CD1c-positive myeloid dendritic cell (primary cell): ENCODE measurements at regions not wholly inside any gene's neighbourhood (a gene's known extent, or its start where the extent isn't known, plus 50 kb on each side); places are given as distances from the start of the nearest gene placed in this dataset.

Experiments
- DNase-seq: peaks from one replicate; pipeline ENCODE4 v3.0.0-alpha.2; 2016; ENCODE audit errors: extremely low spot score

DNA sequence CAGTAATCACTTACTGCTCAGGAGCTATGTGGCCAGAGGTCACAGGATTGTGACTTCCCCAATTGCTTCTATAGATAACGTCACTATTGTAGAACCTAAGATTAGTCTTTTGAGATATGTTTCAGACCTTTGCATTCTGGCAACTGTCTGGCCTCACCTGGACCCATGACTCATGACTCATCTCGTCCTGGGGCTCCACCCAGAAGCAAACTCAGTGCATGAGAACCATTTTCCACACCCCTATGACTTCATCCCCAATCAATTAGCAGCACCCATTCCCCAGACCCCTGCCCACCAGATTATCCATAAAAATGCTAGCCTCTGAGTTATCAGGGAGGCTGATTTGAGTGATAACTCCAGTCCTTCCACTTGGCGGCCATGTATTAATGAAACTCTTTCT, 186.9 kb downstream of the EMP1 start:
- DNase-seq = no peak

DNA sequence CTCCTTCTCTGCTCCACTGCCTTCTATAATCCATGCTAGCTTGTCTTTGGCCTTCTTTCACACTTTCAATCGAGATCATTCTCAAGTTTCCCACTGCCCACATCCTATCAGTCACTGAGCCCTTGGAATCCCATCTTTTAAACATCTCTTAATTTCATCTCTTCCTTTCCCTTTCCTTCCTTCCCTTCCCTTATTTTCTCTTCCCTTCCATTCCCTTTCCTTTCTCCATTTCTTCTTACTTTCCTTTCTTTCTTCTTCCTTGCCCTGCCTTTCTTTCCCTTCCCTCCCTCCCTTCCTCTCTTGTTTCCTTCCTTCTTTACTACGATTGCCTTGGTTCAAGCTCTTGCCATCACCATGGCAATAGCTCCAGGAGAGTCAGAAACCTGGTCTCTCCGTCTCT, 183.8 kb downstream of the EMP1 start:
- no peak for DNase-seq

DNA sequence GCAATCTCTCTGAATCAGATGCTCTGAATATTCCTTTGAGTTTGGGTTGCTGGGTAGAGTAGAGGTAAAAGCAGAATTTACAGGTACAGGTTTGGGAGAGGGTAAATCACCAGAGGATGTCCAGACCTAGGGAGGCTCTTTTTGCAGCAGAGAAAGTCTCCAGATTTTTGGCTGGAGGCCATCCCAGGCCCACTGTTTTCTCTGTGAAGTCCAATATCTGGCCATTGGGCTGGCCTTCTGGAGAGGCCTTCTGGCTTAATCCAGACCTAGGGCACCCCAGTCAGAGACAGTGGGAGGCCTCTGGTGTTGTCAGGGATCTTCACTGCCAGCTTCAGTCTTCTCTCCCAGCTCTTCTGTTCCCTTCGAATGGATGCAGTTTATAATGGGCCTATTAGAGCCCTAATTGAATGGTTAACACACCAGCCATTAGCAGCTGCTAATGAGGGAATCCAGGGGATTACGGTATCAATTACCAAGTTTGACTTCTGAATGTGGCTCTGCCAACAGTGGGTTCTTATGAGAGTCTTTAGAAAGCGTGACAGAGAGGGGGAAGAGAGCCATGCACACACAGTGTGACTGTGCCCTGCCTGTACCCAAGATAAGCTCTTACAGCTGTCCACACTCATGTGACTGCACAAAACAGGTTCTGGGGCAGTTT, 183.1 kb downstream of the EMP1 start:
- no peak for DNase-seq

DNA sequence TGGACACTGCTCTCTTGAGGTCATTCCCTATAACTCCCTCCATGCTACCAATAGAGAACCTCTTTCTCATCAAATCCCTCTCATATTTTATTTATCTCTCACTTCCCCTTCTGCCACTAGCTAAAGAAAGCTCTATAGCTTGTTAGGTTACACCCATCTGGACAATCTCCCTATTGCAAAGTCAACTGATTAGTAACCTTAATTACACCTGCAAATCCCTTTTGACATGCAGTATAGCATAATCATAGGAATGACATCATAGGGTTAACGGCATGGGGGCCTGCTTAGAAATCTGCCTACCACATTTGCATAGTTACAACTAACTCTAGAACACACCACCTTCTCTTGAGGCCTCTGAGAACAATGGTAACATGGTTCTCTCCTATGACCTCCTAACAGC, 181.2 kb downstream of the EMP1 start:
- no peak for DNase-seq

DNA sequence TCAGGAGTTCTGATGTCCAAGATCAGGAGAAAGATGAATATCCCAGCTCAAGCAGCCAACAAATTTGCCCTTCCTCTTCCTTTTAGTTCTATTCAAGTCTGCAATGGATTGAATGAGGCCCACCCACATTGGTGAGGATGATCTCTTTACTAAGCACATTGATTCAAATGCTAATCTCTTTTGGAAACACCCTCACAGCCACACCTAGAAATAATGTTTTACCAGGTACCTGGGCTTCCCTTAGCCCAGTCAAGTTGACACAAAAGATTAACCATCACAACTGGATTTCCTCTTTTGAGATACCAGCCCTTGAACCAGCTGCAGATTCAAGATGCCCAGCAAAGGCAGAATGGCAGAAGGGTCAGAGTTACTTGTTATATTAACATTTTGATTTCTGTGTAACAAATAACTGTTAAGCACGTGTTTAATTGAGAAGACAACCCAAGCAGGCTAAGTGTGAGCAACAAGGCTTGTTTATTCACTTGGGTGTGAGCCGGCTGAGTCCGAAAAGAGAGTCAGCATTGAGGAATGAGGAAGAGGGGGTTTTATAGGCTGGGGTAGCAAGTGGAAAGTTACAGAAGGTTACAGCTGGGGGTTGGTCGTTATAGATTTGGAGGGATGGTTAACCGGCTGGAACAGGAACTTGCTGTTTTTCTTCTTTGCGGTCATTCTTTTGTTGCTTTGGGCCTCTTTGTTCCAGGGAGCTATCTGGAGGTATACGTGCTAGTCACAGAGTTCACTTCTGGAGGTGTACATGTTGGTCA, 180.3 kb downstream of the EMP1 start:
- DNase-seq = no peak

DNA sequence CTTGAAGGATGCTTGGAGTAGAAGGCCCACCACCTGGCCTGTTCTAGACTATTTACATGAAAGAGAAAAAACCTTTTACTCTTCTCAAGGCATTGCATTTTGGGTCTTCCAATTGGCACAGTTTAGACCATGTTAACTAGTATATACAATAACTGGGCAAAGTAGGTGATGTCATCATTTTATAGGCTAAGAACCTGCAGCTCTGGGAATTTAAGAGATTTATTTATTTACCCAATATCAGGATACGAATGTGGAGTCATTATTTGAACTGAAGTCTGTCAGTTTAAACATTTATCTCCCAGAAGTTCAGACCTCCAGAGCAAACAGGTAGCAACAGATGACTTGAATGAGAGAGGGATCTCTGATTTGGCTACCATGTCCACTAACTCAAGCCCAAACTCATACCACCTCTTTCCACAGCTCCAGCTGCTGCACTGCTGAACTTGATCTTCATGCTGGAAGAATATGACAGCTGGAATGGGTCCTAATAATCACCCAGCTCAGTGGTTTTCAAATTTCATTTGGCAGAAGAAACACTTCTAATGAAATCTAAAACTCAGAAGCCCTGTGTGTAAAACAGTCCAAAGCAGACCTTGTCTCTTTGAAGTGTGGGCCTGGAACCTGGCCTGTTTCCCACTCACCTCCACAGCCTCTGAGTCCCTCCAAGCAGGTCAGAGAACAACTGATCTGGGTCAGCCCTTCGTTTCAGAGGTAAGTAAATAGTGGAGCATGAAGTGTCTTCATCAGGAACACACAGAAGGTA, 179.2 kb downstream of the EMP1 start:
- DNase-seq = no peak

DNA sequence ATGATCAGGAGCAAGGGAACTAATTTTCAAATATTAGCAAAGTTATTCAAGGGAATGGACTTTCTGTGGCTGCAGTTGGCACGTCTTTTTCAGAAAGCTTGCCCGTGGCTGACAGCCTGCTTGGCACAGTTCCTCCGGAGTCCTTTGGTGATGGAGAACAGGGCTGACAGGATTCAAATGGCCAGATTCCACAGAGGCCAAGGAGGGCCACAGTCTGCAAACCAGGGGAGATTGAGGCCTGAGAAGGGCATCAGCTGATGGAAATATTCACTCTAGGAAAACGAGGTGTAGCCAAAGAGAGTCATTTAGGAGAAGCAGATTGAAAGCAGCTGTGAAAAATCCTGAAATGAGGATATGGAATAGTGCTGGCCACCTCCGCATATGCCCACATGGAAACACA, 178.3 kb downstream of the EMP1 start:
- DNase-seq = no peak

DNA sequence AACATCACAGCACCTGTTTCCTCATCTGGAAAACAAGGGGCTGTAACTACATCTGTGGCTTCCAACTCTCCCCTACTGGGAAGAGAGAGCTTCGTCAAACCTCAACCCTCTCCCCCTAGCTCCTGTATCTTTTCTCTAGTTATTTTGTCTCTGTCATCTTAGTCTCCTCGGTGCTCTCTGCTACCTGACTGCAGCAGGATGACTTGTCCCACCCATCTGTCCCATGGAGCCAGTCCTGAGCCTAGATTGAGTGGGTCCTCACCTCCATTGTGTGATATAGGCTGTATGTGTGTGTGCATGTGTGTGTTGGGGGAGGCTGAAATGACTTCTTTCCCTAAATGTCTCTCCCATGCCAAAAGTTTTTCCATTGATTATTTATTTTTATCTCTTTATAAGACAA, 177.3 kb downstream of the EMP1 start:
- no peak for DNase-seq

DNA sequence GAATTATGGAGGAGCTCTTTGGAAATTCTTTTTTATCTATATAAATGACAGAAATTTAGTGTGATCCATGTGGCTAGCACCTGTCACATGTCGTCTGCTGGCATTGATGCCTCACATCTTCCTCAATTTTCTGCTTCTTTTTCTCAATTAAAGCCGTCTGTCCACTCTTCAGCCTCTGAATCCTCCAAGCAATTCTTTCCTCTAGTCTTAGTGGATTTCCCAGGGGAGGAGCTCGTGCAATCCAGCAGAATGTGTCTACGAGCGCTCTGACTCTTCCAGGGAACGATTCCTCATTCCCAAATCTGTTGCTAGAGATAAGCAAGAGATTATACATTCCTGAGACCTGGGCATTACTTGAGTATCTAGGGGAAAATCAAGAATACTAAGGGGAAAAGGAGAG, 176.6 kb downstream of the EMP1 start:
- DNase-seq = no peak

DNA sequence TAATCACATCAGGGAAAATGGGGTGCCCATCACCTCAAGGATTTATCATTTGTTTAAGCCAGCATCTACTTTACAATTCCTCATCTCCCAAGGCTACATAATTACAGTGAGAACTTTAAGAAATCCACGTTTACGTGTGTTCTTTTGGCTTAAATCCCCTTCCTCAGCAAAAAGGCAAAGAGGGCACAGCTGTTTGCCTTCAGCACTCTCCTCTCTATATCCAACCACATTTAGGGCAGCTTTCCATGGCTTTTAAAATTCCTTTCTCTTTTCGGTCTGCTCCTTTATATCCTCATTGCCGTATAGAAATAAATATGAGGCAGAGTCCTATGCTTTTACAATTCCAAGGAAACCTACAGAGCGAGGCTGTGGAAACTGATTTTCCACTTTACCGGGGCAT, 175.9 kb downstream of the EMP1 start:
- no peak for DNase-seq

DNA sequence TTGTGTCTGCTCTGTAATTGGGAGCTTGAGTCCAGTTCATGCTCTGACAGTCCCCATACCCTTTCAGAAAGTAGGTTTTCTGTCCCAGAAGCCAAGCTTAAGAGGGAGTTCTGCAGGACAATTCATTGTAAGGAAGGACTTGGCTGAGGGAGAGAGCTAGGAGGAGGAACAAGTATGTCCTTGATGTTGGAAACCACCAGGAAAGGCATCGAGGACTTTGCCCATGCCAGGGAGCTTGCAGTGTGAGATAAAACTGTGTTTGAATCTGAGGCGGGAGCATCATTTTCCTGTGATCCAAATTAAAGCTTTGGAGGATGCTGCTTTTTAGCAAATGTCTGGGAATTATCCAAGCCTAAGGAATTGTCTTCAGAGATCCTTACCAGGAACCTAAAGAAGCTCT, 175.3 kb downstream of the EMP1 start:
- no peak for DNase-seq

DNA sequence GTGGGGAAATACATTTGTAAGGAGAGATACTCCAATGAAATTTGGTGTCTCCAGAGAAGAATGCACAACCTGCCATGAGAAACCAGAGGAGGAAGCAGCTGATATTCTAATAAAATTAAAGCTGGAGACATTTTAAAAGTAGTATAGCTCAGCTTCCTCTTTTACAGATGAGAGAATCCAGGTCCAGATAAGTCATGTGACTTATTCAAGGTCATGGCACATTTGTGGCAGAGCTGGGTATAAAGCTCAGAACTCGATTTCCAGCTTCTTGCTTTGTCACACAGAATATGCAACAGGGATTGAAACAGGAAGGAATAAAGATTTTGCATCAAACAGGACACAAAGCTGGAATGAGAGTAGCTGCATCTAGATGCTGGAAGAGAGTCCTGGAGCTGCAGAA, 174.8 kb downstream of the EMP1 start:
- no peak for DNase-seq

DNA sequence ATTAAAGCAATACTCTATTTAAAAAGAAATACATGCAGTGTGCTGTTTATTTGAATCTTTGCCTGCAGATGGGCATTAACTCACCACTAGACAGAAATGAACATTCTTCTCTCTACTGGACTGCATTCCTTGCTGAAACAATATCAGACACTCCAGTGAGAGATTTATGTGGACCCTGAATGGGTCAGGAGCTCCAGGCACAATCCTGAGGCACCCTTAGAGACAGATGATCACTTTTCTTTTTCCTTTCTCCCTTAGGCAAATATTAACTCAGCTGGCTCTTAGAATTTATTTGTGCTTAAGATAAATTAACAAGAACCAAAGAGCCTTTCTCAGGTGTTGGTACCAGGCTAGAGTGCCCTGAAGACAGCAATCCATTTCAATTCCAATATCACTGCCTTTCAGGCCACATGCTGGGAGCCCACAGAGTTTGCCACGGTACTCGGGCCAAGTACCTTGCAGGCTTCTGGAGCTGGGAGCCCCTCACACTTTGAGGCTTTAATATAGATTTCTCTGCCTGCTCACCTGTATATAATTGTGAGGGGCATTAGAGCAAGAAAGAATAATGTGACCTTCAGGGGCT, 173.0 kb downstream of the EMP1 start:
- DNase-seq = no peak

DNA sequence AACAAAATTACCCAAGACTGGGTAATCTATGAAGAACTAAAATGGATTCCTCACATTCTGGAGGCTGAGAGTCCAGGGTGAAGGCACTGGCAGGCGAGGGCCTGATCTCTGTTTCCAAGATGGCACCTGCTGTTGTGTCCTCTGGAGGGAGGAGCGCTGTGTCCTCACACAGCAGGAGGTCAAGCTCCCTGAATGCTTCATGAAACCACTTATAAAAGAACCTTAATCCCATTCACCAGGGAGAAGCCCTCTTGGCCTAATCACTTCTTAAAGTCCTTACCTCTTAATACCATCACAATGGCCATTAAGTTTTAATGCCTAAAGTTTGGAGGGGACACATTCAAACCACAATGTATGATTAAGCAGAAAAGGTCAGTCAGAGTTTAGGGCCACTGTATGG, 172.4 kb downstream of the EMP1 start:
- no peak for DNase-seq

DNA sequence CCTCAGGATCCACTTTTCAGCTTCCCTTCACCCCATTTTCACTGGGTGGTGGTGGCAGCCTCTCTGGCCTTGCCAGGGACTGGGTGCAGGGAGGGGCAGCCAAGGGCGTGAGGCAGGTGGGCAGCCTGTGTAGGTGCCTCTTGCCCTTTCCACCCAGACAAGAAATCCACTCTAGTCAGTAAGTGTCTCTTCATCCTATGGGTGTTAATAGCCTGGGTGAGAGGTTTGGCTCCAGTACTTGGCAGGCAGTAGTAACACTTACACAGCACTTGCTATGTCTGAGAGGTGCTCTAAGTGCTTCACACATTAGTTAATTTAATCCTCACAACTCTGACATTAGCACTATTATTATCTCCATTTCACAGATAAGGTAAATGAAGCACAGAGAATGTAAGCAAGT, 171.9 kb downstream of the EMP1 start:
- DNase-seq = no peak

DNA sequence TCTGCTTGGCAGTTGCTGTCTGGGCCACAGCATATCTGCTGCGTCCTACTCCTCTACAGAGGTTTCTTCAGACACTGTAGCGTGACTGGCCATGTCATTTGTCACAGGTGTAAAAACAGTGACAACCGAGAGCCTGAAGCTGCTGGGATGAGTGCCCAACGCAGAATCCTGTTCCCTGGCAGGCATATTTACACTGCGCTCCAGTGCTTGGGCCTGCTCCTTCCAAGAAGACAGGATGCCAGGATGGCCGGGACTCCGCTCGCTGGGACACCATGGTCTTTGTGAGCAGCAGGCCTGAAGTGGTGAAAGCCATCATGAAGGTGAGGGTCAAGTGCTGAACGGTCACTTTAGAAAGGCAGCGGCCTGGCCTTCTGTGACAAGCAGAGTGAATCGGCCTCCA, 171.4 kb downstream of the EMP1 start:
- no peak for DNase-seq

DNA sequence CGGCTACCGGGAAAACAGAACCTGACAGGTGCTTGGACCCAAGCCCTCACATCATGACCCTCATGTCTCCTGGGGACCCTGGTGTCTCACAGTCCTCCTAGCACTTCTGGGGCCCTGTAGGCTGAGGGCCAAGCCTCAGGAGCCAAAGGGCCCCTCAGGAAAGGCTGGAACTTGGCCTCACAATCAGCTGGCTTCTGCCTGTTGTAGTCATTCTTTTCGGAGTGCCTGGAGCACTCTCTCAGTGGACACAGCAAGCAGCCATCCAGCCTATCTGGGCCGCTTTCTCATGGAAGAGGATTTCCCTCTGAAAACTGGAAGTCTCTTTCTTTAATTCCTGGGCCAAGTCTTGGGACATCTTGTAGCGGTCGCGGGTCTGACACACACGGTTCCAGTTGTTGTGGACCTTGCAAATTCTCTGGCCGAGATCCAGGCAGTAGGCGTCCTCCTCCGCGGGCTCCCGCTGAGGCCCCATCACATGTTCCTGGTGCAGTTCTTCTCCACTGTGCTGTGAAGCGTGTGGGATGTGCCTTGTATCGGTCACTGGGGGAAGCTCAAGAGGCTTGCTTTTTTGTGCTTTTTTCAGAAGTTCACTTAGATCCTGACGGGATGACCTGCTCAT, 169.3 kb downstream of the EMP1 start:
- no peak for DNase-seq

DNA sequence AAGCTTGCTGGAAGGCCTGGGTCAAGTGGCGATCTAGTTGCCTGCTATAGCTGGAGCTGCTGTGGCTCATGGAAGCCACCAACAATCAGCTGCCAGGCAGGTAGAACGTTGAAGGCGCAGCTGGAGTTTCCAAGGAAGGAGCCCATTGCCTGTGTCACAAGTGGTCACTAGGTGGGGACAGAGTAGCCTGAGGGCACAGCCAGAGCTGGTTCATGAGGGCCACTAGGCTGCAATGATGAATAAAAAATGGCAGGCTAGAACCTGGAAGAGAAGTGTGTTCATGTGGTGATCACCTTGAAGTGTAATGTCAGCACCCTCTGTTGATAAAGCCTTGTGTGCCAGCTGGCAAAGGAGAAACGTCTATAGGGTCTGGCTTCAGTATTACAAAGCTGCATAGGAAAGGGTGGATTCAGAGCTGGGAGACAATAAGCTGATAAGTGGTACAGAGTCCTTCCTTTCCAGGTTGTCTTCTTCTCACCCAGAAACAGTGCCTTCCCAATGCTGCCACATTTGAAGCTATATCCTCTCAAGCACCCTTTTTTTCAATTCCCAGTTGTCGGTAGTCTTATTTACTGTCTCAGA, 165.8 kb downstream of the EMP1 start:
- peak; percentile 36 for DNase-seq

DNA sequence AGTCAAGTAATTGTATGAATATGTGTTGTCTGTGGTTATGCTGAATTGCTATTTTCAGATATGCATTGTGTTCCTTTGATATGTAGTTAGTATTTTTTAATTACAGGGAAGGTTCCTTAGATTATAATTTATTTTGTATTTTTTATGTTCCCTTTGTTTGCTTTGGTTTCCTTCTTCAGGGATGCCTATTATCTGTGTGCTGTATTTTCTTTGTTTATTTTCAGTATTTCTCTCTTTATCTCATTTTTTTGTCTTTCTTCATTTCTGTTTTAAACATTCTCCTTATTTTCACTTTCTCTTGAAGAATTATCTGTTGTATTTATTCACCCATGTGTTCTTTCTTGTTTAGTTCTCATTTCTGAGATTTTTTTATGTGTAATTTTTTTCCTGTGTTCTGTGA, 163.1 kb downstream of the EMP1 start:
- no peak for DNase-seq

DNA sequence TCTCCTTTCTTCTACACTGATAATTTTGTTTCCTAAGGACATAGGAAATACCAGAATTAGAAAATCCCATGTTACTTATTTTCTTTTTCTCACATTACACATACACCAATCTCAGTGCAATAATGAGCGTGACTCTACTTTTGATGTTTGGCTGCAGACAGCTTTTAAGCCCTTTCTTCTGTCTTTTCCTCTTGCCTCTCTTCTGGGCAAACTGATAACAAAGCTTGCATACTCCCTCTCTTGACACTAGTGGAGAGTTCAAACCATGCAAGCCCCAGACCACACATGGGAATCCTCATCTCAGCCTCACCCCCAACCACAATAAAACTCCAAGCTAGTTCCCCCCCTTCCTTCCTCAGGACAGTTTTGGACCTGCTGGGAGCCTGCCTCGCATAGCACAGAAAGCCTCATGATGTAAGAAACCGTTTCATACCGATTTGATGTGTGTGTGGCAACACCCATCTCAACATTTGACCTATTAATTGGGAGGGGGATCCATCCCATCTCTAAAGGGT, 161.9 kb downstream of the EMP1 start:
- no peak for DNase-seq

DNA sequence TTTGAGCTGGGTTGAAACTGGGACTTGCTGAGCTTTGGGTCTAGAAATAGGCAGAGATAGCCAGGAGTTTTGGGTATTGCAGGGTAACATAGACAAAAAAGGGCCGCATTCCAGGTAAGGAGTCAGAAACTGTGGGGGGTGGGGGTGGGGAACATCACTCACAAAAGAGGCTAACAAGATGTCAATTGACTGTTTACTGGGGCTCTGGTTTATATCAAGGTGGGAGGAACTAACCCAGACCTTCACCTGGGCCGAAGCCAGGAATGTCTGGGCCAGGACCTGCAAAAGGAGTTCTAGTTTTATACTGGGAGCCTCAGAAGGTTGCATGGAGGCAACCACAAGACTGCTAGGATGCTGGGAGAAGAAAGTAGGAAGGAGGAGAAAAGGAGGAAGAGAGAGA, 154.4 kb downstream of the EMP1 start:
- DNase-seq = no peak

DNA sequence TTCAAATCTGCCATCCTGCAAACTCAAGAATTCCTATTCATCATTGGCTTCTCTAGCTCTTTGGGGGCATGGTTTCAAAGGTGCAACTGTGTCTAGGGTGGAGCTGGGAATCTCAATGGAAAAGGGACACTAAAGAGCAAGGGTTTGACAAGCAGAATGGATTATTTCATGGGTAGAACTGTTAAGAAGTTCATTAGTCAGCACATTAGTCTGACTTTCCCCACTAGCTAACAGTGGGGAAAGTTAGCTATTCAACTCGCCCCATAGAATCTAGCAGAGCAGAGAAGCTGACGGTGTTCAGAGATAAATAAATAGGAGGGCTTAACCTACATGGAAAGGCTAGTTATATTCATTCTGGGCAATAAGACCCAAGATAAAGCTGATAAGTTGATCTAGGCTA, 153.9 kb downstream of the EMP1 start:
- DNase-seq = no peak
